ENCODE measurements at regions not wholly inside any gene's neighbourhood (a gene's known extent, or its start where the extent isn't known, plus 50 kb on each side); places are given as distances from the start of the nearest gene placed in this dataset.

GRCh38 chr22:48923996-48924395 lies 903.7 kb downstream of the BRD1 start:
- no peaks in the 10 kb centered on the region for H3K27me3 ChIP-seq (ENCODE audit: control insufficient read depth, insufficient read depth, low read length)
- no peaks in the 10 kb centered on the region for H3K36me3 ChIP-seq (ENCODE audit: control insufficient read depth, insufficient read depth, low read length)
- DNase-seq (ENCODE audit: low read depth) = no peak
- TF ChIP-seq, protein P1, sequence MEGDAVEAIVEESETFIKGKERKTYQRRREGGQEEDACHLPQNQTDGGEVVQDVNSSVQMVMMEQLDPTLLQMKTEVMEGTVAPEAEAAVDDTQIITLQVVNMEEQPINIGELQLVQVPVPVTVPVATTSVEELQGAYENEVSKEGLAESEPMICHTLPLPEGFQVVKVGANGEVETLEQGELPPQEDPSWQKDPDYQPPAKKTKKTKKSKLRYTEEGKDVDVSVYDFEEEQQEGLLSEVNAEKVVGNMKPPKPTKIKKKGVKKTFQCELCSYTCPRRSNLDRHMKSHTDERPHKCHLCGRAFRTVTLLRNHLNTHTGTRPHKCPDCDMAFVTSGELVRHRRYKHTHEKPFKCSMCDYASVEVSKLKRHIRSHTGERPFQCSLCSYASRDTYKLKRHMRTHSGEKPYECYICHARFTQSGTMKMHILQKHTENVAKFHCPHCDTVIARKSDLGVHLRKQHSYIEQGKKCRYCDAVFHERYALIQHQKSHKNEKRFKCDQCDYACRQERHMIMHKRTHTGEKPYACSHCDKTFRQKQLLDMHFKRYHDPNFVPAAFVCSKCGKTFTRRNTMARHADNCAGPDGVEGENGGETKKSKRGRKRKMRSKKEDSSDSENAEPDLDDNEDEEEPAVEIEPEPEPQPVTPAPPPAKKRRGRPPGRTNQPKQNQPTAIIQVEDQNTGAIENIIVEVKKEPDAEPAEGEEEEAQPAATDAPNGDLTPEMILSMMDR (IDR thresholded peaks at IDR 0.05; ENCODE audit: insufficient read depth, low read depth, low read length) = no peak
- CTCF ChIA-PET = no interaction called here
- POLR2A ChIA-PET = no interaction called here
- H3K4me3 ChIP-seq (ENCODE audit: low read depth, low read length) = no peak overlapping the region

DNA sequence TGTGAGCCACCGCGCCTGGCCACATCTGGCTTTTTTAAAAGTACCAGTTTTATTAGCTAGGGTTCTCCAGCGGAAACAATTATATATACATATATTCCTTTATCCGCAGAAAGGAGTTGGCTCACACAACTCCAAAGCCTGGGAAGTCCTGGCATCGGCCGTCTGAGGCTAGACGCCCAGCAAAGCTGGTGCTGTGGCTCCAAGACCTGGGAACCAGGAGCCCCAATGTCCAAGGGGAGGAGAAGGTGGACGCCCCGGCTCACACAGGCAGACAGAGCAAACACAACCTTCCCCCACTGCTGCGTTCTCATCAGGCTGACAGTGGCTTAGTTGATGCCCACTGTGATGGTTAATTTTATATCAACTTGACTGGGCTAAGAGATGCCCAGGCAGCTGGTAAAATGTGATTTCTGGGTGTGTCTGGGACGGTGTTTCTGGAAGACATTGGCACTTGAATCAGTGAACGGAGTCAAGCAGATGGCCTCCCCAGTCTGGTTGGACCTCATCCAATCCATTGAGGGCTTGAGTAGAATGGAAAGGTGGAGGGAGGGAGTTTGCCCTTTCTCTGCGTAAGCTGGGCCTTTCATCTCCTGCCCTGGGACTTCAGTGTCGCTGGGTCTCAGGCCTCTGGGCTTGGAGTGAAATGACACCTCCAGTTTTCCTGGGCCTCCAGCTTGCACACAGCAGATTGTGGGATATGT lies 904.4 kb downstream of the BRD1 start:
- Histone ChIP-seq H3K36me3 (ENCODE audit: control insufficient read depth, insufficient read depth, low read length) (no peaks in the 10 kb centered on the region), H3K27me3 (ENCODE audit: control insufficient read depth, insufficient read depth, low read length) (no peaks in the 10 kb centered on the region), H3K4me3 (ENCODE audit: low read depth, low read length) (no peak overlapping the region)
- ChIA-PET POLR2A (no interaction called here), CTCF (no interaction called here)
- TF ChIP-seq, protein P1 (IDR thresholded peaks at IDR 0.05; ENCODE audit: insufficient read depth, low read depth, low read length) = no peak
- no peak for DNase-seq (ENCODE audit: low read depth)

GRCh38 chr22:48921411-48921903 lies 906.2 kb downstream of the BRD1 start:
- TF ChIP-seq, protein P1 (IDR thresholded peaks at IDR 0.05; ENCODE audit: insufficient read depth, low read depth, low read length) = no peak
- no peaks in the 10 kb centered on the region for H3K27me3 ChIP-seq (ENCODE audit: control insufficient read depth, insufficient read depth, low read length)
- ChIA-PET POLR2A (no interaction called here), CTCF (no interaction called here)
- no peak for DNase-seq (ENCODE audit: low read depth)
- no peak overlapping the region for H3K4me3 ChIP-seq (ENCODE audit: low read depth, low read length)
- no peaks in the 10 kb centered on the region for H3K36me3 ChIP-seq (ENCODE audit: control insufficient read depth, insufficient read depth, low read length)

DNA sequence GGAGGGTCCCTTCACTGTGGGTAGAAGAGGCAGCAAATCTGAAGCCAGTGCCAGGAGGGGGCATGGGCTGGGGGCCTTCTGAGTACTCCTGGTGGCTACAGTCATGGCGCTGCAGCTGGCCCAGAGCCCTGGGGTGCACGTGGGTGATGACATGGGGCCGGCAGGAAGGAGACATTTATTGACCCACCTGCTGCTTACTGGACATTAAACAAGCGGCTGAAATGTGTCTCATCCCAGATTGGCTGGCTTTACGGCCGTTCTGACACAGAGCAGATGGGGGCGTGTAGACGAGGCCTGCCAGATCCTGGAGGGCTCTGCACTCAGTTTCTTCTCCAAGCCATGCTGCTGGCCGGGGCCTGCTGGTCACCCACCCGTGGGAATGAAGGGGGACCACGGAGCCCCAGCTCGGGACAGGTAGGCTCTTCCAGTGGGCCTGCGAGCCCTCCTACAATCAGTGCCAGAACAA lies 906.9 kb downstream of the BRD1 start:
- ChIA-PET POLR2A (no interaction called here), CTCF (no interaction called here)
- no peaks in the 10 kb centered on the region for H3K36me3 ChIP-seq (ENCODE audit: control insufficient read depth, insufficient read depth, low read length)
- TF ChIP-seq, protein P1 (IDR thresholded peaks at IDR 0.05; ENCODE audit: insufficient read depth, low read depth, low read length) = no peak
- no peak for DNase-seq (ENCODE audit: low read depth)
- H3K27me3 ChIP-seq (ENCODE audit: control insufficient read depth, insufficient read depth, low read length) = no peaks in the 10 kb centered on the region
- H3K4me3 ChIP-seq (ENCODE audit: low read depth, low read length) = no peak overlapping the region

- DNase-seq (ENCODE audit: low read depth) = no peak
- ChIA-PET POLR2A (no interaction called here), CTCF (no interaction called here)
- TF ChIP-seq, protein P1 (IDR thresholded peaks at IDR 0.05; ENCODE audit: insufficient read depth, low read depth, low read length) = no peak
- Histone ChIP-seq H3K36me3 (ENCODE audit: control insufficient read depth, insufficient read depth, low read length) (no peaks in the 10 kb centered on the region), H3K4me3 (ENCODE audit: low read depth, low read length) (no peak overlapping the region), H3K27me3 (ENCODE audit: control insufficient read depth, insufficient read depth, low read length) (no peaks in the 10 kb centered on the region)
These were observed 907.7 kb downstream of the BRD1 start for GRCh38 chr22:48919851-48920589.

Measured in BJ (cell line).